HEK293T (cell line): ENCODE measurements at regions not wholly inside any gene's neighbourhood (a gene's known extent, or its start where the extent isn't known, plus 50 kb on each side); places are given as distances from the start of the nearest gene placed in this dataset.

Source experiments
- CTCF ChIA-PET: fragments of 350-600 bp; formaldehyde crosslinking; extraction: SDS; loops from one replicate; lab custom pipeline; 2021; ENCODE audit warnings: antibody characterized with exemption, inconsistent platforms; lab: Yijun Ruan, JAX
- POLR2A ChIA-PET: fragments of 350-600 bp; formaldehyde crosslinking; extraction: SDS; loops from one replicate; lab custom pipeline; 2020; ENCODE audit warnings: antibody characterized with exemption, inconsistent platforms; lab: Yijun Ruan, JAX
- DNase-seq: peaks from one replicate; pipeline ENCODE4 v3.0.0; 2012; ENCODE audit warnings: mixed read lengths; ENCODE audit errors: extremely low spot score
- ARNT ChIP-seq: fragments of 450-650 bp; IDR thresholded peaks from 2 replicates; pipeline ENCODE4 v1.6.1; 2017; ENCODE audit warnings: mild to moderate bottlenecking
- BHLHE40 ChIP-seq: fragments of 450-650 bp; IDR thresholded peaks from 2 replicates; pipeline ENCODE4 v1.6.1; 2016; ENCODE audit warnings: mild to moderate bottlenecking, moderate library complexity, borderline replicate concordance
- CTBP1 ChIP-seq: fragments of 450-650 bp; IDR thresholded peaks from 2 replicates; pipeline ENCODE4 v1.6.1; 2016; ENCODE audit warnings: borderline replicate concordance
- ELF4 ChIP-seq: fragments of 450-650 bp; IDR thresholded peaks from 2 replicates; pipeline ENCODE4 v1.6.1; 2017; ENCODE audit warnings: antibody characterized with exemption
- FOXA1 ChIP-seq: fragments of 450-650 bp; IDR thresholded peaks from 2 replicates; pipeline ENCODE4 v1.6.1; 2016; ENCODE audit warnings: mild to moderate bottlenecking
- FOXK2 ChIP-seq: fragments of 450-650 bp; IDR thresholded peaks from 2 replicates; pipeline ENCODE4 v1.6.1; 2016; ENCODE audit warnings: mild to moderate bottlenecking
- FOXM1 ChIP-seq: fragments of 450-650 bp; IDR thresholded peaks from 2 replicates; pipeline ENCODE4 v1.6.1; 2017; ENCODE audit warnings: mild to moderate bottlenecking, borderline replicate concordance
- HDGF ChIP-seq: fragments of 450-650 bp; IDR thresholded peaks from 2 replicates; pipeline ENCODE4 v1.6.1; 2017; ENCODE audit warnings: antibody characterized with exemption, borderline replicate concordance
- L3MBTL2 ChIP-seq: fragments of 450-650 bp; conservative IDR thresholded peaks from 2 replicates; pipeline ENCODE4 v1.6.1; 2016; ENCODE audit warnings: mild to moderate bottlenecking
- LEF1 ChIP-seq: fragments of 450-650 bp; IDR thresholded peaks from 2 replicates; pipeline ENCODE4 v1.6.1; 2017; ENCODE audit warnings: mild to moderate bottlenecking, borderline replicate concordance
- NFRKB ChIP-seq: fragments of 450-650 bp; IDR thresholded peaks from 2 replicates; pipeline ENCODE4 v1.6.1; 2016; ENCODE audit warnings: mild to moderate bottlenecking, moderate library complexity
- SP1 ChIP-seq: fragments of 450-650 bp; IDR thresholded peaks from 2 replicates; pipeline ENCODE4 v1.6.1; 2017
- SUZ12 ChIP-seq: fragments of 450-650 bp; IDR thresholded peaks from 2 replicates; pipeline ENCODE4 v1.6.1; 2016; ENCODE audit warnings: mild to moderate bottlenecking
- TARDBP ChIP-seq: fragments of 450-650 bp; IDR thresholded peaks from 2 replicates; pipeline ENCODE4 v1.6.1; 2016
- ZNF384 ChIP-seq: fragments of 450-650 bp; IDR thresholded peaks from 2 replicates; pipeline ENCODE4 v1.6.1; 2016
- TF ChIP-seq, protein P1 (sequence below): fragments of 450-650 bp; IDR thresholded peaks from 2 replicates; pipeline ENCODE4 v1.6.1; 2016

GRCh38 chr9:7974335-7974960 is 174.9 kb upstream of the DMAC1 start:
- TF ChIP-seq TARDBP: no peak
- no peak for TF ChIP-seq LEF1
- TF ChIP-seq FOXM1: no peak
- TF ChIP-seq ZNF384: no peak
- TF ChIP-seq ELF4: no peak
- TF ChIP-seq FOXA1: no peak
- TF ChIP-seq ARNT: no peak
- TF ChIP-seq FOXK2: no peak
- no peak for TF ChIP-seq SP1
- ChIA-PET CTCF (no interaction called here), POLR2A (no interaction called here)
- DNase-seq: no peak

DNA sequence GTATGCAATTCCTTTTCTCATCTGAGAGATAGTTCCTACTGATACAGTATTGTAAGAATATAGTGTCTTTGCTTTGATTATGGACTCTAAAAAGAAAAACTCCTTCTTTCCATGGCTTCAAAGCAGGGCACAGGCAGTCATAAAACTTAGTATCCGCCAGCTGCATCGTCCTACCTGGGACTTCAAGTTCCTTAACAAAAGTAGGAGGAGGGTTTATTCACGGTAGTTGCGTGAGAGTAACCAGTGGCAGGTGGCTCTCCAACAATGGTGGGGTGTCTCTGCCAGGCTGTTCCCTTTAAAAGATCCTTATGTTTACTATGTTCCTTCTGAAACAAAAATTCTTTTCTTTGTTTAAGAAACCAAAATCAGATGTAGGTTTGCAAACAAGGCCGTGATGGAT is 173.5 kb upstream of the DMAC1 start:
- DNase-seq: no peak
- ChIA-PET POLR2A (no interaction called here), CTCF (no interaction called here)
- TF ChIP-seq L3MBTL2 (no peak), FOXK2 (no peak), ELF4 (no peak), SP1 (no peak), LEF1 (no peak), HDGF (no peak), CTBP1 (no peak), BHLHE40 (no peak), NFRKB (no peak), ZNF384 (no peak), ARNT (no peak)
- TF ChIP-seq, protein P1, sequence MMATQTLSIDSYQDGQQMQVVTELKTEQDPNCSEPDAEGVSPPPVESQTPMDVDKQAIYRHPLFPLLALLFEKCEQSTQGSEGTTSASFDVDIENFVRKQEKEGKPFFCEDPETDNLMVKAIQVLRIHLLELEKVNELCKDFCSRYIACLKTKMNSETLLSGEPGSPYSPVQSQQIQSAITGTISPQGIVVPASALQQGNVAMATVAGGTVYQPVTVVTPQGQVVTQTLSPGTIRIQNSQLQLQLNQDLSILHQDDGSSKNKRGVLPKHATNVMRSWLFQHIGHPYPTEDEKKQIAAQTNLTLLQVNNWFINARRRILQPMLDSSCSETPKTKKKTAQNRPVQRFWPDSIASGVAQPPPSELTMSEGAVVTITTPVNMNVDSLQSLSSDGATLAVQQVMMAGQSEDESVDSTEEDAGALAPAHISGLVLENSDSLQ: no peak

GRCh38 chr9:7970681-7971330 is 171.2 kb upstream of the DMAC1 start:
- CTCF ChIA-PET: no interaction called here
- no peak for TF ChIP-seq CTBP1
- TF ChIP-seq FOXK2: no peak
- no peak for TF ChIP-seq L3MBTL2
- no peak for TF ChIP-seq ELF4
- TF ChIP-seq, protein P1: no peak
- no peak for TF ChIP-seq HDGF
- no peak for TF ChIP-seq ARNT
- POLR2A ChIA-PET: no interaction called here
- DNase-seq: no peak

GRCh38 chr9:7968687-7969086 is 169.1 kb upstream of the DMAC1 start:
- TF ChIP-seq SP1: no peak
- TF ChIP-seq ELF4: no peak
- TF ChIP-seq ZNF384: no peak
- no peak for TF ChIP-seq CTBP1
- TF ChIP-seq, protein P1: no peak
- TF ChIP-seq ARNT: no peak
- no peak for TF ChIP-seq SUZ12
- TF ChIP-seq HDGF: no peak
- TF ChIP-seq LEF1: no peak
- TF ChIP-seq TARDBP: no peak
- TF ChIP-seq FOXA1: no peak
- TF ChIP-seq FOXM1: no peak
- no peak for TF ChIP-seq L3MBTL2
- no peak for TF ChIP-seq NFRKB
- no peak for TF ChIP-seq BHLHE40
- TF ChIP-seq FOXK2: no peak
- ChIA-PET POLR2A (no interaction called here), CTCF (no interaction called here)
- DNase-seq: no peak

DNA sequence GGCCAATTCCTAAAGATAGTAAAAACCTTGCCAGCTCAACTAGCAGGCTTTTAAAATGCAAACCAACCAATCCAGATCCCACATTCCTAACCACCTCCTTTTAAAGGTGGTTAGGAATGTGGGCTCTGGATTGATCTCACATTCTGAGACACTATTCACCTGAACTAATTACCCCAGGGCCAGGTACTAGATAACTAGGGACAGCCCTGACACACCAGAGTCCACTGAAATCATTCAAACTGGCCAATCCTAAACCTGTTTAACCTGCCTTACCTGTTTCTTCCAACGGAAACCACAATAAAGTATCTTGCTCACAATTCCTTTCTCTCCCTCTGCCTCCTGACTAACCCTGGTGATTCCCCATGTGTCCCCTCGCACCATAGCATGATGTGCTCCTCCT is 168.3 kb upstream of the DMAC1 start:
- DNase-seq: no peak
- TF ChIP-seq ZNF384: no peak
- ChIA-PET CTCF (no interaction called here), POLR2A (no interaction called here)

DNA sequence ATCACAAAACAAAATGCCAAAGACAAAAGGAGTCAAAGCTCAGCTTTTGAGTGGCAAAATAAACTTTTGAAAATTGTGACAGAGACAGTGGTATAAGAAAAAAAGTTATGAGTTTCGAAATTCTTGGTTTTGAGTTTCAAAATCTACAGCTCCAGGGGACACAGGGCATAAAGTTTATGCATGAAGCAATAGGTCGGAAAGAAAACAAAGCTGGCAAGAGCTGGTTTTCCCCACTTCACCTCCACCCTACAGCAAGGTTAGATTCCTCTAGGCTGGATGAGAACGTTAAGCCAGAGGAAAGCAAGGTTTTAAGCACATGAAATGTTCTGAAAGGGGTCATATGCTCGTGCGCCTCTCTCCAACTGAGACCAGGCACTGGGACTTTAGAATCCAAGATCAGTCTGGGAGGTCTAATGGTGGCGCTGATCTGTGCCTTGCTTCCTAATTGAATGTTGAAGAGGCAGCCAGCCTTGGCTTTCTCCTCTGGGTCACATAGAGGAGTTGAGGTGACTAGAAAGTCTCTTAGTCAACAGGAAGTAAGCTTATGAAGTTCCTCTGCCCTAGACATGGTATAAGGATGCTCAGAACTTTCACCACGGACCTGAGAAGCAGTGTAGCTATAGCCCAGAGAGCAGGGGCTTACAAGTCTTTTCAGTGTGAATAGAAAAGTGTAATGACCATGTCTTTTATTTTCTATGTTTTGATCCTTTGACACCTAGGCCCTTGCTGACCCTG is 167.7 kb upstream of the DMAC1 start:
- DNase-seq: no peak
- TF ChIP-seq SUZ12 (no peak), ELF4 (no peak), FOXK2 (no peak), NFRKB (no peak), TARDBP (no peak), FOXA1 (no peak), FOXM1 (no peak), LEF1 (no peak), BHLHE40 (no peak), ZNF384 (no peak)
- TF ChIP-seq, protein P1: no peak
- POLR2A ChIA-PET: no interaction called here
- CTCF ChIA-PET: no interaction called here
